HG03196 (cell line): ENCODE measurements at regions not wholly inside any gene's neighbourhood (a gene's known extent, or its start where the extent isn't known, plus 50 kb on each side); places are given as distances from the start of the nearest gene placed in this dataset.

Experiments
- ATAC-seq: cut with Tn5 transposase; IDR thresholded peaks from one replicate; pipeline ENCODE4 v1.9.1; 2021; ENCODE audit not compliant: unreplicated experiment

GRCh38 chr7:118076564-118076963, 107.4 kb upstream of the LSM8 start:
- no peak for ATAC-seq

DNA sequence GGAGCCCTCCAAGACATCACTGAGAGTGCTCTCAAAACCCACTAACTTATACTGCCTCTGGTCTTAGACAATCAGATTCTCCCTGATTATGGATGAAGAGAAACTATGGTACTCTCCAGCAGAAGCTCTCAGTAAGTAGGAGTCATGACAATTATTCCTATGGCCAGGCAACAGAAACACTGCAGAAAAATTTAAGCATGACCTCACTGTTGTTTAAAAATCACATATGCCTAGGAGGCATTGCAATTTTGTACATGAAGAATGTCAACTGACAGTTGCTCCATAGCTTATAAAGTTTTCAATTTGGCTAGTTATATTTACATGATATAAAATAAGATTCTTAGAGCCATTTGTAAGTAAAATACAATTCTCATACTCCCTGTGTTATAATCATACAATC, 105.9 kb upstream of the LSM8 start:
- ATAC-seq: no peak

- ATAC-seq: no peak
Observed at GRCh38 chr7:118079369-118079768, 104.6 kb upstream of the LSM8 start.

DNA sequence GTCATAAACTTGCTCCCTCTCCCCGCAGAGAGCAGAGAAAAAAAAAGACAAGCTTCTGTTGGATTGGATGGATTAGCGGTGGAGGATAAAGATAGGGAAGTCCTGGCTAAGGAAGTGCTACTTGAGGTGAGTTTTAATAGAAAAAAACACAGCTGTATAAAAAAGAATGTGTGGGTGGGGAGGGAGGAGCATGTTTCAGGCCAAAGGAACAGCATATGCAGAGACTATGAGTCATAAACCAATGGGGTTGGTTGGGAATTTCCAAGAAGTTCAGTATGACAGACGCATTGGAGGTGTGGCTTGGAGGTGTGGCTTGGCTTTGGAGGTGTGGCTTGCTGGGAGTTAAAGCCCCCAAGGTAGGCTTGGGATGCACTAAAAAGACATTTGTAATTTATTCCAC, 103.0 kb upstream of the LSM8 start:
- peak; percentile 83 for ATAC-seq

- no peak for ATAC-seq
Observed at GRCh38 chr7:118082506-118082905, 101.5 kb upstream of the LSM8 start.

- ATAC-seq: no peak
Observed at GRCh38 chr7:118085000-118085399, 99.0 kb upstream of the LSM8 start.

DNA sequence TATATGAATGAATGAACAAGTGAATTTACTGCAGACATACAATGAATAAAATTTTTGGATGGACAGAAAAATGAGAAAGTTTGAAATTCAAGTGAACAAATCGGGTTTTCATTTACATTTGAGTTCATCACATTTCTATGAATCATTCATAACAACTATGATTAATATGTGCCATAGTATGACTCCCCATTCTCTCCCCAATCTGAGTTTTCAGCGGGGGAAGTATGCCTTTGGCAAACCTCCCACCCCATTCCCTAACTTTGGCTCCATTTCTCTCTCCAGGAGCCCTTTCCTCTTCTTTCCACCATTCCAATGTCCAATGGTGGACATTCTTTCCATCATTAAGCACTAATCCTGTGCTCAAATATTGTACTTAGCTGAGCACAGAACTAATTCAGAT, 96.8 kb upstream of the LSM8 start:
- ATAC-seq: no peak

- ATAC-seq: no peak
Observed at GRCh38 chr7:118094044-118094443, 89.9 kb upstream of the LSM8 start.

DNA sequence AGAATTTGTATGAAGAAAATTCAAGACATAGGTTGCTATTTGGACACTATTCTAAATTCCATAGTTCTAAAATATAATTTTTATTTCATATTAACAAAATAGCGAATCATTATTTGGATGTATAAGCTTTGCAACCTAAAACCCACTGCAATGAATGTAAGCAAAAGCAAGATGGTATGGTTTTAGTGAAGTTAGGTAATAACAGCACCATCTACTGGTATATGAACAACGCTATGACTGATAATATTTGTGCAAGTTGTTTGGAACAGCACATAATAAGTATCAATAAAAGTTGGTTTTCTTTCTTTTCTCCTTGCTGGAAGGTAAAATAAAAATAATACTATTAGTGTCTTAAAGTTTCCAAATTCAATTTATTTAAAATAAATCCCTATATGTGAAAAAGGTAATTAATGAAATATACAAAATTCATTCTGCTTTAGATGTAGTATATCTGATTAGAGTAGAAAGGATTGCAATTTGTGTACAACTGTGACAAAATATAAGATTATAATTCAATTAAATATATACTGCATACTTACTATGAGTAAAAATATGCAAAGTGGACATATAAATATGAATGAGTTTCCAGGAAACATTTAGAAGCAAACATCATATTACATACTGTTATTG, 79.0 kb upstream of the LSM8 start:
- peak; percentile 59 for ATAC-seq

GRCh38 chr7:118109607-118110006, 74.4 kb upstream of the LSM8 start:
- ATAC-seq: no peak

- no peak for ATAC-seq
Observed at GRCh38 chr7:118110178-118110925, 73.6 kb upstream of the LSM8 start.

DNA sequence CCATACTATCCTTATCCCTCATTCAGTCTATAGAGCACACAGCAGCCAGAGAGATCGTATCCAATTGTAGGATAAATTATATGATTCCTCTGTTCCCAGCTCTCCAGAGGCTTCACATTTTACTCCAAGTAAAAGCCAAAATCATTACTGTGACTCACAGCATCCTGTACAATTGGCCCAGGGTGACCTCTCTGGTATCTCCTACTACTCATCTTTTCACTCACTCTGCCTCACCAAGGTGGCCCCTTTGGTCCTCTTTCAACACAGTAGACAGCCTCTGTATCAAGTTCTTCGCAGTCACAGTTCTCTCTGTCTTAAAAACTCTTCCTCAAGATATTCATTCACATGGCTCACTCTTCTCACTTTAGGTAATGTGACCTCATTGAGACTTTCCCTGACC, 72.6 kb upstream of the LSM8 start:
- ATAC-seq: no peak

GRCh38 chr7:118114175-118114574, 69.8 kb upstream of the LSM8 start:
- ATAC-seq: no peak

DNA sequence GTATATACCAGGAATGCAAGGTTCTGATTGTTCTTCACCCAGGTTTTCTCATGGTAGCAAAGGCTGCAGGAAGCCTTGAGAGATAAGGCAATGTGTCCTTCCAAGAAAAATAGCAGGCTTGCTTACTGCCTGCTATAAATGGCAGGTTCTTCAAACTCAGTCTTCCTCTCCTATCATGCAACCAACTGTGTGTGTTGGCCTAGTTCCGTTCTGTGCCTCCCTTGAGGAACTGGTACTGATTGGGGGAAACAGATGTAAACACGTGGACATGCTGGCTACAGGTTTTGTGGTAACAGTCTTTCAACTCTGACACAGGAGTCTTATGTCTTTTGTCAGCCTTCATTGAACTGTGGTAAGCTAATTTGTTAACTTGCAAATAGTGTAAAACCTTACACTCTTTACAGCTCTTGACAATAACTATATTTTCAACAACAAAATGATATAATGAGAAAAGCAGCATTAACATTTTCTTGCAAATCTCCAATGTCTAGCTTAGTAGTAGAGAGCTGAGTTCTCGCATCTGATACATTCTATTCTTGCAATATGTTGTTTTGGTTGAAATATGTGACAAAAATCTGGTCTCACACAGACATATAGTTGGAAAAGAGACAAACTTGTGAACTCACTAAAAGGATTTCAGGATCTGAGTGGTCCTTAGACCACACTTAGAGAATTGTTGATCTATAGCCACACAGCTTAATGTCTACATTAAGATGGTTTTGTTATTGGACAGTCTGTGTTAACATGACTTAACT, 54.7 kb upstream of the LSM8 start:
- no peak for ATAC-seq

- ATAC-seq: no peak
Observed at GRCh38 chr7:118132764-118133163, 51.2 kb upstream of the LSM8 start.
